G401 (cell line): ENCODE measurements at regions not wholly inside any gene's neighbourhood (a gene's known extent, or its start where the extent isn't known, plus 50 kb on each side); places are given as distances from the start of the nearest gene placed in this dataset.

Experiments used
- DNase-seq: peaks from one replicate; pipeline ENCODE4 v3.0.0-alpha.2; 2015; ENCODE audit warnings: low spot score
- in situ Hi-C: cut with HindIII; loops from 2 replicates; pipeline ENCODE4 v1.10.0; 2016; ENCODE audit warnings: low sequenced_read_pairs, mixed read lengths

DNA sequence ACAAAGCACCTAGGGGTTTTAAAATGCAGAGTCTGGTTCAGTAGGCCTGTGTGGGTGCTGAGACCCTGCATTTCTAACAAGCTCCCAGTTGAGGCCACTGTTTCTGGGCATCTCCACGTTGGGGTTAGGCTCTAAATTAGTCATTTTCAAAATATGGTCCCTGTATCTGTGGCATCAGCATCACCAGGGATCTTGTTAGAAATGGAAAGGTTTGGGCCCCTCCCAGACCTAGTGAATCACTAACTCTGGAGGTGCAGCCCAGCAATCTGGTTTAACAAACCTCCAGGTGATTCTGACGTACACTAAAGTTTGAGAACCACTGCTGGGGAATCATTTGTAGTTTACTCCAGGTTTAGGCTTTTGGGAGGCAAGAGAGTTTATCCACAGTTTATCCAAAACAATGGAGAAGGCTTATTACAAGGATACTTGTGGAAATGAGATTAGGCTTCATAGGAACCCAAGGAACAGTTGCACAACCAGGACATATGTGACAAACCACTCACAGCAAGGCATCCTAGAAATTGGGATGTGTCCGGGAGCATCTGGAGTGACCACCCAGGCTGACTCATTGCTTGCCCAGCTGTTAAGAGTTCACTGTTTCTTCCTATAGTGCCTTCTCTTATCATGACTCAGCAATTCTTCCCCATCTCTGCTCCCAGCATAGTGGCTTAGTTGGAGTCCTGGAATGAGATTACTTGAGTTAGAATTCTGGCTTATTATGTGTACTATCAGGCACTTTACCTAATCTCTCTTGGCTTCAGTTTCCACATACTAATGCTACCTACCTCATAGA lies 71.6 kb upstream of the STXBP6 start:
- in situ Hi-C loops, result no loop called here
- no peak for DNase-seq

DNA sequence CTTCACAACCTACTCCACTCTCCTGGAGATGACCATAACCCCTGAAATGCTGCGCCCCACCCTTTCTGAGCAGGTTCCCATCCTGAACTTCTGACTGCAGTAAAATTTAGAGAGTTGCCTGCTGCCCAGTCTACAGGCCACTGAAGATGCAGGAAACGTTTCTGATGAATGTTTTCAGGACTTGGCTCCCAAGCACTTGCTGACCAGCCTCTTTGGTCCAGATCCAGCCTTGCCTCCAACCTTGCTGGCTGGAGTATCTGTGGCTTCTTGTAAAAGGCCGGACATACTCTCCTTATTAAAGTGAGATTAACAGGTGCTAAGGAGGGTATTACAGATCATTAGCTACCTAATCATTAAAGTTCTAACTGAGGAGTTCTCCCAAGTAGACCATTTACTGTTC lies 70.3 kb upstream of the STXBP6 start:
- in situ Hi-C loops, result no loop called here

DNA sequence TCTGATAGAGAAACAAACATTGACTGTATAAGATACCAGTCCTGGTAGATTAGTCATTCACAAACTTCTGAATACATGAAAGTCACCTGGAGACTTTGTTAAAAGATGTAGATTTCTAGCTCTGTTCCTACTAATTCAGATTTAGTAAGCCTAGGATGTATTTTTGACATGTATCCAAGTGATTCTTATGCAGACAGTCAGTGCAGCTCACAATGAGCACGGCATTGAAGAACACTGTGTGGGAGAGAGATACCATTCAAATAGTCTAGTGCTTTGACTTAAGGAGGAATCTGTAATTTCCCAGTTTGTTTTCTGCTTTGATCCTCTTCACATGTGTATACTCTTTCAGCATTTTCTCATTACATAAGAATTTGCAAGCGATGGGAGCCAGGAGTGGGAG lies 68.7 kb upstream of the STXBP6 start:
- in situ Hi-C loops, result no loop called here
- DNase-seq, result no peak

More for the DNA sequence above, 70.3 kb upstream of the STXBP6 start:
- no peak for DNase-seq

DNA sequence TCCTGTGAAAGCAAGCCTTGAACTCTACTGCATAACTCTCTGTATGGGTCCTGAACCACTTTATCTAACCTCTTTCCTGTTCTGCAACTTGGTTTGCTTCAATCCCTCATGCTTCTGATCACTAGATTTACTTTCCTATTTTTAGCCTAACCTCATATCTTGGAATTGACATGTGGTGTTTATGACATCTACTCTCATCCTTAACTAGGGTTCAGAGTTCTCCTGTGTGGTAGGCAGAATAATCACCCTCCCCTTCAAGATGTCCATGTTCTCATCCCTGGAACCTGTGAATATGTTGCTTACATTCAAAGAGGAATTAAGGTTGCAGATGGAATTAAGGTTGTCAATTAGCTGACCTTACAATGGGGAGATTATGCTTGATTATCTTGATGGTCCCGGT lies 67.4 kb upstream of the STXBP6 start:
- in situ Hi-C loops, result no loop called here
- no peak for DNase-seq

- no peak for DNase-seq
- in situ Hi-C loops, result no loop called here
These were observed 66.7 kb upstream of the STXBP6 start for GRCh38 chr14:25116607-25117006.

GRCh38 chr14:25113394-25113793 lies 63.4 kb upstream of the STXBP6 start:
- in situ Hi-C loops, result no loop called here
- no peak for DNase-seq

DNA sequence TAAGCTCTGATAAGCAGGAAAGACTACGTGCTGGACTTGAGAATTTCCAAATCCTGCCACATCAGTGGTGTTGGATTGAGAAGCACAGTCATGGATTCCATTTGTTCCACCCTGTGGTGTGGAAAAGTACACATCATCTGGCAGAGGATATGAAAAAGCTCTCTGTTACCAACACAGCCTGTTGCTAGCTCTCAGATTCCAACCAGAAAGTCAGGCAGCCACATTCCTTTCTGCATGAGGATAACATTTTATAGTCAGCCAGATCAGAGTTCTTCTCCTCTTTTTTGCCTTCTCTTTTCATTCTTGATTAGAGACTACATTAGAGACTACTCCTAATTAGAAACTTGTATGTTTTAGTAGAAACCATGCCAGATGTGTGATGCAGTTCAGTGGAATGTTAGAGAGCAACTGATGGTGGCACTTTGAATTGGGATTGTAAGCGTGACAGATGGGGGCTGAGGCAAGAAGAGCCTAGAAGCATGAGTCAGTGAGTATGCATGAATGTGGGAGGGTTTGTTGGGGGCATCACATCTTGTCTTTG lies 61.2 kb upstream of the STXBP6 start:
- in situ Hi-C loops, result no loop called here
- no peak for DNase-seq

DNA sequence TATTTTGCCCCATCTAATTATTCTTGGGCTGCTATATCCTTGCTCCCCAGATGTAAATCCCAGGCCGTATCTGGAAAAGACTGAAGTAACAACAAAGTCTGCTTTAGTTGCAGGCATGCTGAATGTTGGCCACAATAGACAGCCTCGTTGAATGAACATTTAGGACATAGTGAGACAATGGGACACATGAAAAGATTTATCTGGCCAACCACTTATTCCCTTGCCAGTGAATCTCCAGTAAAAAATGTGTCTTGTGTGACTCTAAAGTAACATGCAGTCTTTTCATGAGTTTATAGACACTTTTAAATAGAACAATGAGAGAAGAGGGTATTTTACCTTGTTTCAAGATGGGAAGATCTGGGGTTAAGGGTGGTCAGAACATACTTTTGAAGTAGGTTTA lies 60.2 kb upstream of the STXBP6 start:
- in situ Hi-C loops, result no loop called here
- no peak for DNase-seq

DNA sequence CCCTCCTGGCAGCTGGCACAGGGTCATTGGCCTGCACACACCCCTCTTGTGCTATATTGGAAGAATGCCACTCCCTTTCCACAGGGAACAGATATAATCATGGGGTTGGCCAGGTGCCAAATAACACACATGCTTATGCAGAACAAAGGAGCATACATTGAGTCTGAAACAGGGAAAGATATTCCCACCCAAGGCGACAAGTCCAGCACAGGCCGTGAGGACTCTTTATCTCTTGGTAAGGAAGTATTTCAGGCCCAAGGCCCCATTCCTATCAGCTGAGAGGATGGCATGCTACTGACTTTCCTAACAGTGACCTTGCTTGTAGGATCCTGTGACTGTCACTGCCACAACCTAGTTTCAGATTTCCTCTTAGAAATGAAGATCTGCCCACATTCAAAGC lies 59.0 kb upstream of the STXBP6 start:
- peak; percentile 2 for DNase-seq
- in situ Hi-C loops, result no loop called here

- in situ Hi-C loops, result no loop called here
- DNase-seq, result no peak
These were observed 58.3 kb upstream of the STXBP6 start for GRCh38 chr14:25108291-25108690.

DNA sequence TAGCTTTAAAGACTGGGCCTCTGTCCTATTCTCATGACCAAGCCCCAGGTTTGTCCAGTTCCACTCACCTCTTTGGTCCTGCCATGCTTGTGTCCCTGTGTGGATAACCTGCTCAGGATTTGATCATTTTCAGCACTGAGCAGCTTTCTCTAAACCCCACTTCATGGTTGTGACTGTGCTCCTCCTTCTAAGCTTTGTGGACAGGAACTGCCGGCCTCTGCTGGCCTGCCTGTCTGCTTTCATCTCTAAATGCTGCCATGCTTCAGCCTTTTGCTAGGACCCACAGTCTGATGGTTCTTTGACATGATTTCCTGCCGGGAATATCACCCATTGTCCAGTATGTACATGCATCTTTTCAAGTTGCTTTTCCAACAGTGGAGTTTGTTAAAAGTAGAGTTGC lies 53.9 kb upstream of the STXBP6 start:
- DNase-seq, result no peak
- in situ Hi-C loops, result no loop called here

DNA sequence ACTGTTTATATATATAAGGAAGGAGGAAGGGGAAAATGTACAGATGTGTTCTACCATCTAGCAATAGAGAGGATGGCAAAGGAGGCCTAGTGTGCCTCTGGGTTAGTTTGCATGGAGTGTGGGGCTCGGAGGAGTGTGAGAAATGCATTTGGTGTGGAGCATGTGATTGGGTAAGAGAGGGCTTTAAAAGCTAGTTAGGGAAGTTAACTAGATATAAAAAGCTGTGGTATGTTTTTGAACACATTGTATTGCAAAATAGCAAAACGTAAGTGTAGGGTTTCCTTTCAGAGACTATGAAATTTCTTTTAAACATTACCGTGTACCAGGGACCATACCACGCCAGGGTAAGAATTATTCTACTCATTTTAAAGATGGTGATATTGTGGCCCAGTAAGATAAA lies 53.3 kb upstream of the STXBP6 start:
- in situ Hi-C loops, result no loop called here
- DNase-seq, result no peak

GRCh38 chr14:25102788-25103187 lies 52.8 kb upstream of the STXBP6 start:
- DNase-seq, result no peak
- in situ Hi-C loops, result no loop called here

GRCh38 chr14:25101276-25101675 lies 51.3 kb upstream of the STXBP6 start:
- DNase-seq, result no peak
- in situ Hi-C loops, result no loop called here
